Smooth muscle cell (in vitro differentiated cells): ENCODE measurements at regions not wholly inside any gene's neighbourhood (a gene's known extent, or its start where the extent isn't known, plus 50 kb on each side); places are given as distances from the start of the nearest gene placed in this dataset.

Experiments used
- DNase-seq: peaks from one replicate; lab custom pipeline; 2025; ENCODE audit not compliant: unreplicated experiment; lab: John Stamatoyannopoulos, UW
- H2AFZ ChIP-seq: fragments of 200-600 bp; sonication (generic); 2 replicates; pipeline ENCODE4 v1.6.0; 2016; ENCODE audit warnings: antibody characterized with exemption, low read depth, mild to moderate bottlenecking
- H3F3A ChIP-seq: fragments of 200-600 bp; sonication (generic); 2 replicates; pipeline ENCODE4 v1.6.0; 2017; ENCODE audit warnings: antibody characterized with exemption, low read depth
- H3K27ac ChIP-seq: fragments of 200-600 bp; sonication (generic); 2 replicates; pipeline ENCODE4 v1.5.1; 2016; ENCODE audit warnings: low read depth, mild to moderate bottlenecking
- H3K27me3 ChIP-seq: fragments of 200-600 bp; sonication (generic); 2 replicates; pipeline ENCODE4 v1.6.1; 2016; ENCODE audit warnings: low read depth, mild to moderate bottlenecking
- H3K36me3 ChIP-seq: fragments of 200-600 bp; sonication (generic); 2 replicates; pipeline ENCODE4 v1.5.1; 2016; ENCODE audit warnings: low read depth
- H3K4me1 ChIP-seq: fragments of 200-600 bp; sonication (generic); 2 replicates; pipeline ENCODE4 v1.5.1; 2016; ENCODE audit warnings: low read depth
- H3K4me2 ChIP-seq: fragments of 200-600 bp; sonication (generic); 2 replicates; pipeline ENCODE4 v1.6.0; 2016; ENCODE audit warnings: mild to moderate bottlenecking
- H3K4me3 ChIP-seq: fragments of 200-600 bp; sonication (generic); 2 replicates; pipeline ENCODE4 v1.5.1; 2016; ENCODE audit warnings: mild to moderate bottlenecking
- H3K79me2 ChIP-seq: fragments of 200-600 bp; sonication (generic); 2 replicates; pipeline ENCODE4 v1.6.0; 2016; ENCODE audit warnings: low read depth, mild to moderate bottlenecking
- H3K9ac ChIP-seq: fragments of 200-600 bp; sonication (generic); 2 replicates; pipeline ENCODE4 v1.6.0; 2016; ENCODE audit warnings: low read depth
- H3K9me3 ChIP-seq: fragments of 200-600 bp; sonication (generic); replicated peaks from 2 replicates; pipeline ENCODE4 v1.5.1; 2016; ENCODE audit warnings: low read depth
- H4K20me1 ChIP-seq: fragments of 200-600 bp; sonication (generic); 2 replicates; pipeline ENCODE4 v1.6.0; 2016; ENCODE audit warnings: low read depth
- WGBS: methylation state at CpG from one replicate; pipeline ENCODE4 v1.1.7; 2016; ENCODE audit warnings: low lambda C conversion rate; 5-methylcytosine and 5-hydroxymethylcytosine counted together
- TF ChIP-seq, protein P1 (sequence below): fragments of 200-600 bp; sonication (generic); IDR thresholded peaks from 2 replicates; pipeline ENCODE4 v1.5.1; 2017; ENCODE audit warnings: borderline replicate concordance, mild to moderate bottlenecking, antibody characterized with exemption; ENCODE audit not compliant: insufficient read depth, poor library complexity, severe bottlenecking

DNA sequence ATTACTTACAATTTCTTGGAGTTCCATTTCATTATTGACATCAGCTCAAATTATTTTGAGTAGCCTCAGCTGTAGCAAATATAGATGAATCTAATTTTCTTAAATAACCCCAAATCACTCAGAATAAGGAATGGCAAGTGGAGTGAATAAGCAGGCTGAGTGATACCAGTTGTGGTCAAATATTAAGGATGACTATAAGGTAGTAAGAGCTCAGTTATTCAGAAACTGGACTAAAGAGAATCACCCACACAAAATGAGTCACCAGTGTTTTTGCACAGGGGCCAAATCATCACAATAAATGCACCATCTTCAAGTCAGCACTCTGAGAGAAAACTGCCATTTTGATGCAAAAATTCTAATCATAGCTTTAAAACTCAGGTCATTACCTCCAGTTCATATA lies 128.9 kb upstream of the TARS1 start:
- Histone ChIP-seq H3K4me1 (peaks cover 14% of the 10 kb centered on the region), H3K4me2 (peak overlapping the region; percentile 24), H3K9ac (no peak overlapping the region), H3K79me2 (no peaks in the 10 kb centered on the region), H3K9me3 (no peaks in the 10 kb centered on the region), H3K27me3 (no peaks in the 10 kb centered on the region), H3F3A (peaks cover 5% of the 10 kb centered on the region), H3K4me3 (no peak overlapping the region), H3K27ac (peak overlapping the region; percentile 88), H2AFZ (no peak overlapping the region), H3K36me3 (no peaks in the 10 kb centered on the region), H4K20me1 (no peaks in the 10 kb centered on the region)
- no peak for DNase-seq
- TF ChIP-seq, protein P1, sequence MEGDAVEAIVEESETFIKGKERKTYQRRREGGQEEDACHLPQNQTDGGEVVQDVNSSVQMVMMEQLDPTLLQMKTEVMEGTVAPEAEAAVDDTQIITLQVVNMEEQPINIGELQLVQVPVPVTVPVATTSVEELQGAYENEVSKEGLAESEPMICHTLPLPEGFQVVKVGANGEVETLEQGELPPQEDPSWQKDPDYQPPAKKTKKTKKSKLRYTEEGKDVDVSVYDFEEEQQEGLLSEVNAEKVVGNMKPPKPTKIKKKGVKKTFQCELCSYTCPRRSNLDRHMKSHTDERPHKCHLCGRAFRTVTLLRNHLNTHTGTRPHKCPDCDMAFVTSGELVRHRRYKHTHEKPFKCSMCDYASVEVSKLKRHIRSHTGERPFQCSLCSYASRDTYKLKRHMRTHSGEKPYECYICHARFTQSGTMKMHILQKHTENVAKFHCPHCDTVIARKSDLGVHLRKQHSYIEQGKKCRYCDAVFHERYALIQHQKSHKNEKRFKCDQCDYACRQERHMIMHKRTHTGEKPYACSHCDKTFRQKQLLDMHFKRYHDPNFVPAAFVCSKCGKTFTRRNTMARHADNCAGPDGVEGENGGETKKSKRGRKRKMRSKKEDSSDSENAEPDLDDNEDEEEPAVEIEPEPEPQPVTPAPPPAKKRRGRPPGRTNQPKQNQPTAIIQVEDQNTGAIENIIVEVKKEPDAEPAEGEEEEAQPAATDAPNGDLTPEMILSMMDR: no peak

DNA sequence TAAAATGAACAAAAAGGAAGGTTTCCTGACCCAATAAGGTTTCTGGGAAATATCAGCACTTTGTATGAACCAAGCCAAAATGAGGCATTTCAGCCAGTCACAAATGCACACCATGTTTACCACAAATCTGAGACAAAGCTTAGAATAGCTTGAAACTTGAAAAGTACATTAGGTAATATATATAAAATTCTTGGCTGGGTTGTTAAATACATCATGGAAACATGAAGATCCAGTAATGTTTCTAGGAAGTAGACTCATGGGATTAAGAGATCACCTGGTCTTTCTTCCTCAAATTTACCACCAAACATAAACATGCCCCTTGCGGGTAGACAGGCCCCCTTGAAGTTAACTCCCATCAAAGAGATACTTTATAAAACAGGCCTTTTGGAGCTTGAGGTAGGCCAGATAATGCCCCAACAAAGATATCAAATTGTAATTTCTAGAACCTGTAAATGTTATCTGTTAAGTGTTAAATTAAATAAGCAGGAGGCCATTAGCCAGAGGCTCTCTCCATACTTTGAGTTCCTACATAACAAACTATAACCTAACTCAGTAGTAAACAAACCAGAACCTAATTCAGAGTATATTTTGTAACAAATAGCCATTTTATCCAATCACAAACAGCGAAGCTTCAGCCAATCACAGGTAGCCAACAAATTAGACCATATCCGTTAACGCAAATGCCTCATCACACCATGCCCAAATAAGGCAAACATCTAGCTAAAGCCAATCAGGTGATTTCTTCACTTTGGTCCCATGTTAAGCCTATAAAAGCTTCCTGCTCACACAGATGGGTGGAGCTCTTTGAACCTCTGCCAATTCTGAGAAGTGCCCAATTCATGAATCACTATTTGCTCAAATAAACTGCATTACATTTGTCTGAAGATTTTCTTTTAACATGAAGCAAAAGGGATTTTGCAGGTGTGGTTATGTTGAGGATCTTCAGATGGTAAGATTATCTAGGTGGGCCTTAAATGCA lies 127.9 kb upstream of the TARS1 start:
- no peak for DNase-seq
- H2AFZ ChIP-seq: peak overlapping the region; percentile 3
- no peak overlapping the region for H3K4me3 ChIP-seq
- H3K27me3 ChIP-seq: no peaks in the 10 kb centered on the region
- peak overlapping the region; percentile 22 for H3K4me2 ChIP-seq
- no peak overlapping the region for H3K9ac ChIP-seq
- no peaks in the 10 kb centered on the region for H3K79me2 ChIP-seq
- no peaks in the 10 kb centered on the region for H4K20me1 ChIP-seq
- WGBS: 92% methylated on average over 4 of the region's 4 CpGs
- peak overlapping the region; percentile 88 for H3K27ac ChIP-seq
- peaks cover 14% of the 10 kb centered on the region for H3K4me1 ChIP-seq
- no peaks in the 10 kb centered on the region for H3K36me3 ChIP-seq
- no peaks in the 10 kb centered on the region for H3K9me3 ChIP-seq
- H3F3A ChIP-seq: peaks cover 5% of the 10 kb centered on the region
- TF ChIP-seq, protein P1: no peak

DNA sequence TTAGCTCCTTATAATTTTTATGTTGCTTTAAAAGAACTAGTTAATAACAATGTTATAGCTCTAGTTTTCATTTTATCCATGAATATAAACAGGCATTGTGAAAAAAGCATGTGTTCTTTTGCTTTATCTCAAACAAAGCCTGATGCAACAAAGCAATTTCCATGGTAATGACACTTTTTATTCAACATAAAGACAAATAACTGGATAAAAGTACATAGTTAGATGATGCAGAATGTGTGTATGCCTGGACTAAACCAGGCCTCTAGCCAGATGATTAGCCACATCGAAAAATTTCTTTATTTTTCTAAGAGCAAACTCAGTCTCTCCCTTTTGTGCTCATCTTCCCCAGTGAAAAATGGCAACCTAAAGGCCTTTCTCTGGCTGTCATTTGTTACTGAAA lies 125.6 kb upstream of the TARS1 start:
- no peak overlapping the region for H3K9ac ChIP-seq
- H3K27ac ChIP-seq: no peak overlapping the region
- TF ChIP-seq, protein P1: no peak
- no peak for DNase-seq
- H3K79me2 ChIP-seq: no peaks in the 10 kb centered on the region
- no peaks in the 10 kb centered on the region for H3K27me3 ChIP-seq
- H4K20me1 ChIP-seq: no peaks in the 10 kb centered on the region
- H2AFZ ChIP-seq: no peak overlapping the region
- 84% methylated on average over 1 of the region's 1 CpG for WGBS
- no peak overlapping the region for H3K4me2 ChIP-seq
- H3K9me3 ChIP-seq: no peaks in the 10 kb centered on the region
- H3F3A ChIP-seq: peaks cover 1% of the 10 kb centered on the region
- no peak overlapping the region for H3K4me3 ChIP-seq
- H3K4me1 ChIP-seq: peaks cover 10% of the 10 kb centered on the region
- no peaks in the 10 kb centered on the region for H3K36me3 ChIP-seq
